HL-60 (cell line): ENCODE measurements at regions not wholly inside any gene's neighbourhood (a gene's known extent, or its start where the extent isn't known, plus 50 kb on each side); places are given as distances from the start of the nearest gene placed in this dataset.

ENCODE experiments used
- DNase-seq, 2 experiments: peaks; one replicate each; pipeline ENCODE4 v3.0.0-alpha.2; 2010 to 2020; ENCODE audit warnings: low read depth in 1 of 2, low spot score in 1 of 2
- H3K27ac ChIP-seq: fragments of 250-450 bp; sonication (Bioruptor Pico); replicated peaks from 2 replicates; pipeline ENCODE4 v1.5.1; 2020; ENCODE audit warnings: mild to moderate bottlenecking, moderate library complexity
- H3K27me3 ChIP-seq: fragments of 250-450 bp; sonication (Bioruptor Pico); 2 replicates; pipeline ENCODE4 v1.5.1; 2021; ENCODE audit warnings: mild to moderate bottlenecking, moderate library complexity; ENCODE audit not compliant: insufficient read depth, poor library complexity, severe bottlenecking
- H3K4me3 ChIP-seq: replicated peaks from 2 replicates; pipeline ENCODE4 v1.5.1; 2011; ENCODE audit warnings: mild to moderate bottlenecking, control low read depth, low read length; ENCODE audit not compliant: insufficient read depth
- GABPA ChIP-seq: IDR thresholded peaks from 2 replicates; pipeline ENCODE4 v1.6.1; 2012; ENCODE audit warnings: low read depth
- POLR2AphosphoS5 ChIP-seq: IDR thresholded peaks from 2 replicates; pipeline ENCODE4 v1.6.1; 2012; ENCODE audit warnings: low read depth
- SPI1 ChIP-seq: IDR thresholded peaks from 2 replicates; pipeline ENCODE4 v1.6.1; 2012; ENCODE audit warnings: low read depth, mild to moderate bottlenecking, borderline replicate concordance
- TF ChIP-seq, protein P1 (sequence below): IDR thresholded peaks from one replicate; pipeline ENCODE4 v1.5.1; 2011; ENCODE audit warnings: low read length, control low read depth, inconsistent platforms; ENCODE audit not compliant: insufficient read depth
- TF ChIP-seq, protein P2 (sequence below): IDR thresholded peaks from 2 replicates; pipeline ENCODE4 v1.6.1; 2012; ENCODE audit warnings: low read depth; ENCODE audit not compliant: insufficient replicate concordance

DNA sequence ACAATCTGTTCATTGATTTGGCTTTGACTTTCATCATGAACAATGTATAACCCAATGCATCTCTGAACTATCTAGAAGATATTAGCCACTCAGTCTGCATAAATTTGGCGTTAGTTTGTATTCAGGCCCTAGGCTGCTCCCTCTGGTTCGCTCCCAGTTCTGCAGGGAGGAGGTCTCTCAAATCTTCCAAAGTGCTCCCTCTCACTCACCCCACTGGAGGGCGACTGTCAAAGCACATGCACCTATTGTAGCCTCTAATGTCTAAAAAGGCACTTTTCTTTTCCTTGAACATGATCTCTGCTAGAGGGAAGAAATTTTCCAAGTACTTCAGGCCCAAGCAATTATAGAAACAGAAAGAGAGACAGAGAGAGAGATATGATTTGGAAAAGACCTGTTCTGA, 291.5 kb downstream of the TDRD15 start:
- DNase-seq = no peak
- Histone ChIP-seq H3K4me3 (no peak overlapping the region), H3K27me3 (no peaks in the 10 kb centered on the region), H3K27ac (no peak overlapping the region)
- TF ChIP-seq SPI1 (no peak), GABPA (no peak), POLR2AphosphoS5 (no peak)
- TF ChIP-seq, protein P1, sequence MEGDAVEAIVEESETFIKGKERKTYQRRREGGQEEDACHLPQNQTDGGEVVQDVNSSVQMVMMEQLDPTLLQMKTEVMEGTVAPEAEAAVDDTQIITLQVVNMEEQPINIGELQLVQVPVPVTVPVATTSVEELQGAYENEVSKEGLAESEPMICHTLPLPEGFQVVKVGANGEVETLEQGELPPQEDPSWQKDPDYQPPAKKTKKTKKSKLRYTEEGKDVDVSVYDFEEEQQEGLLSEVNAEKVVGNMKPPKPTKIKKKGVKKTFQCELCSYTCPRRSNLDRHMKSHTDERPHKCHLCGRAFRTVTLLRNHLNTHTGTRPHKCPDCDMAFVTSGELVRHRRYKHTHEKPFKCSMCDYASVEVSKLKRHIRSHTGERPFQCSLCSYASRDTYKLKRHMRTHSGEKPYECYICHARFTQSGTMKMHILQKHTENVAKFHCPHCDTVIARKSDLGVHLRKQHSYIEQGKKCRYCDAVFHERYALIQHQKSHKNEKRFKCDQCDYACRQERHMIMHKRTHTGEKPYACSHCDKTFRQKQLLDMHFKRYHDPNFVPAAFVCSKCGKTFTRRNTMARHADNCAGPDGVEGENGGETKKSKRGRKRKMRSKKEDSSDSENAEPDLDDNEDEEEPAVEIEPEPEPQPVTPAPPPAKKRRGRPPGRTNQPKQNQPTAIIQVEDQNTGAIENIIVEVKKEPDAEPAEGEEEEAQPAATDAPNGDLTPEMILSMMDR = no peak
- TF ChIP-seq, protein P2, sequence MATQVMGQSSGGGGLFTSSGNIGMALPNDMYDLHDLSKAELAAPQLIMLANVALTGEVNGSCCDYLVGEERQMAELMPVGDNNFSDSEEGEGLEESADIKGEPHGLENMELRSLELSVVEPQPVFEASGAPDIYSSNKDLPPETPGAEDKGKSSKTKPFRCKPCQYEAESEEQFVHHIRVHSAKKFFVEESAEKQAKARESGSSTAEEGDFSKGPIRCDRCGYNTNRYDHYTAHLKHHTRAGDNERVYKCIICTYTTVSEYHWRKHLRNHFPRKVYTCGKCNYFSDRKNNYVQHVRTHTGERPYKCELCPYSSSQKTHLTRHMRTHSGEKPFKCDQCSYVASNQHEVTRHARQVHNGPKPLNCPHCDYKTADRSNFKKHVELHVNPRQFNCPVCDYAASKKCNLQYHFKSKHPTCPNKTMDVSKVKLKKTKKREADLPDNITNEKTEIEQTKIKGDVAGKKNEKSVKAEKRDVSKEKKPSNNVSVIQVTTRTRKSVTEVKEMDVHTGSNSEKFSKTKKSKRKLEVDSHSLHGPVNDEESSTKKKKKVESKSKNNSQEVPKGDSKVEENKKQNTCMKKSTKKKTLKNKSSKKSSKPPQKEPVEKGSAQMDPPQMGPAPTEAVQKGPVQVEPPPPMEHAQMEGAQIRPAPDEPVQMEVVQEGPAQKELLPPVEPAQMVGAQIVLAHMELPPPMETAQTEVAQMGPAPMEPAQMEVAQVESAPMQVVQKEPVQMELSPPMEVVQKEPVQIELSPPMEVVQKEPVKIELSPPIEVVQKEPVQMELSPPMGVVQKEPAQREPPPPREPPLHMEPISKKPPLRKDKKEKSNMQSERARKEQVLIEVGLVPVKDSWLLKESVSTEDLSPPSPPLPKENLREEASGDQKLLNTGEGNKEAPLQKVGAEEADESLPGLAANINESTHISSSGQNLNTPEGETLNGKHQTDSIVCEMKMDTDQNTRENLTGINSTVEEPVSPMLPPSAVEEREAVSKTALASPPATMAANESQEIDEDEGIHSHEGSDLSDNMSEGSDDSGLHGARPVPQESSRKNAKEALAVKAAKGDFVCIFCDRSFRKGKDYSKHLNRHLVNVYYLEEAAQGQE = no peak

DNA sequence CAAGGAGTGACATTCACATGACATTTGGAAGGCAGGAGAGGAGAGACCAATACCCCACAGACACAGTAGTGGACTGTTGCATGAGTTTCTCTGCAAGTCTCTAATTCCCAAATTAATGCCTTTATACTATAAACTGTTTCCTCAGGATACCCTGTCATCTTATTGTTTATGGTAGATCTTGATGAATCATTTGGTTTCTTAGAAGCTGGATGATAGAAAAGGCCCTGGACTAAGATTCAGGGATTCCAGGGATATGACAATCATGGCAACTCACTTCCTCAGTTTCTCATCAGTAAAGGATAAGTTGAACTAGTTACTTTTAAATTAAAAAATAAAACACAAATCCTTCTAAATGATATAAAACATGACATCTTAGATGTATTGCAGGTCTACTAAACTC, 292.5 kb downstream of the TDRD15 start:
- DNase-seq = no peak
- Histone ChIP-seq H3K27me3 (no peaks in the 10 kb centered on the region), H3K27ac (no peak overlapping the region), H3K4me3 (no peak overlapping the region)
- no peak for TF ChIP-seq GABPA
- TF ChIP-seq, protein P1 = no peak
- no peak for TF ChIP-seq SPI1
- no peak for TF ChIP-seq POLR2AphosphoS5
- TF ChIP-seq, protein P2 = no peak

DNA sequence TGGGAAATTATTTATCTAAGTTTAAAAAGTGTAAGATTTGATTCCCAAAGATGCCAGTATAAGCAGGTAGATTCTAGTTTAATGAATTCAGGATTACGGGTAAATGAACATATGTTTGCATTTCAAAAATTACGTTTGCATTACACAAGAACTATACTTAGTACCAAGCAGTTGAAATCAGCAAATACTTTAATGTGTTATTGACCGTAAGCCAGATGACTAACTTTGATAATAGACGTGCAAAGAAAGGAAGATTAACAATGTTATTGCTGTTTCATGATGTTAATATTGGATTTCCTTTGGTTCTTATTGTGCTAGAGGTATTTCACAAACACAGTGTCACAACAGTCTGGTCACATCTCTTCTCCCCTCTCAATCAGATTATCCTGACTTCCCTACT, 294.7 kb downstream of the TDRD15 start:
- Histone ChIP-seq H3K27me3 (no peaks in the 10 kb centered on the region), H3K27ac (no peak overlapping the region), H3K4me3 (no peak overlapping the region)
- TF ChIP-seq GABPA (no peak), SPI1 (no peak), POLR2AphosphoS5 (no peak)
- TF ChIP-seq, protein P2 = no peak
- TF ChIP-seq, protein P1 = no peak
- no peak for DNase-seq
